C4-2B (cell line): ENCODE measurements at regions not wholly inside any gene's neighbourhood (a gene's known extent, or its start where the extent isn't known, plus 50 kb on each side); places are given as distances from the start of the nearest gene placed in this dataset.
"Not testable (repeated sequence)": the region's sequence is repeated elsewhere in the genome, so short reads cannot be mapped to it uniquely, and the experiment has no call there.

ENCODE experiments used
- H3K27ac ChIP-seq: fragments of 450-650 bp; 2 replicates; pipeline ENCODE4 v1.5.1; 2017
- CTCF ChIP-seq: fragments of 450-650 bp; conservative IDR thresholded peaks from 2 replicates; pipeline ENCODE4 v1.5.1; 2017; ENCODE audit warnings: mild to moderate bottlenecking
- ZFX ChIP-seq: fragments of 450-650 bp; IDR thresholded peaks from 2 replicates; pipeline ENCODE4 v1.6.1; 2017

GRCh38 chr6:65984089-65984488, 277.1 kb upstream of the EYS start:
- no peak overlapping the region for H3K27ac ChIP-seq
- TF ChIP-seq ZFX (no peak), CTCF (no peak)

GRCh38 chr6:65979120-65979519, 272.1 kb upstream of the EYS start:
- no peak overlapping the region for H3K27ac ChIP-seq
- TF ChIP-seq ZFX (no peak), CTCF (no peak)

GRCh38 chr6:65971252-65971651, 264.2 kb upstream of the EYS start:
- H3K27ac ChIP-seq, result not testable (repeated sequence)

- no peak for TF ChIP-seq CTCF
- no peak for TF ChIP-seq ZFX
- no peak overlapping the region for H3K27ac ChIP-seq
Observed at GRCh38 chr6:65964261-65964660, 257.2 kb upstream of the EYS start.

GRCh38 chr6:65955034-65955433, 248.0 kb upstream of the EYS start:
- TF ChIP-seq ZFX, result no peak
- TF ChIP-seq CTCF, result no peak
- H3K27ac ChIP-seq, result no peak overlapping the region

- no peak for TF ChIP-seq ZFX
- no peak for TF ChIP-seq CTCF
Observed at GRCh38 chr6:65948062-65948461, 241.0 kb upstream of the EYS start.

GRCh38 chr6:65943548-65943947, 236.5 kb upstream of the EYS start:
- no peak overlapping the region for H3K27ac ChIP-seq
- TF ChIP-seq ZFX (no peak), CTCF (no peak)

More at GRCh38 chr6:65948062-65948461, 241.0 kb upstream of the EYS start:
- no peak overlapping the region for H3K27ac ChIP-seq

- TF ChIP-seq ZFX (no peak), CTCF (no peak)
- no peak overlapping the region for H3K27ac ChIP-seq
Observed at GRCh38 chr6:65943051-65943450, 236.0 kb upstream of the EYS start.
